ENCODE measurements at regions not wholly inside any gene's neighbourhood (a gene's known extent, or its start where the extent isn't known, plus 50 kb on each side); places are given as distances from the start of the nearest gene placed in this dataset.
A peak's percentile ranks its signal among the peaks of the same experiment; 100 is the strongest.

DNA sequence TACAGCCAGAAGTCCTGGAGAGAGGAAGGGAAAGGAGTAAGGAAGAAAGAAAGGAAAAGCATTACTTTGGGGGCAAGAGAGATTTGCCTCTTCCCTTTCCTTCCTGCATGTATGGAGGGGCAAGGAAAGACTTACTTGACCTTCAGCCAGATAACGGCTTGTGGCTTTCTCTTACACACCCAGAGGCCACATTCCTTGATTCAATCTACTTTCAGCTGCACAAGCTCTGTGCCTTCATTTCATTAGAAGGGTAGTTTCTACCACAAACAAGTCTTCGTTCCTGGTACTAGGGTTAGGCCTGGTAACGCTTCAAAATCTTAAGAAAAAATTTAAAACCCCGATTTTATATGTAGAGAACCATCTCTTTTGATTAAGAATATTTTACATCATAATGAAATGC is 835.9 kb downstream of the TUSC7 start:
- no peak overlapping the region for H3K27ac ChIP-seq
- TF ChIP-seq POLR2A (IDR thresholded peaks at IDR 0.05) (no peak), EP300 (IDR thresholded peaks at IDR 0.05) (no peak), POLR2AphosphoS5 (IDR thresholded peaks at IDR 0.05) (no peak), CTCF (IDR thresholded peaks at IDR 0.05) (no peak)
- no peaks in the 10 kb centered on the region for H3K4me1 ChIP-seq
- intact Hi-C loops (cut with DNase I; ENCODE audit: low total_unique reads): no loop called here
- DNase-seq: no peak
- WGBS, 5 donors: 68 to 77% (median 76%) methylated on average over 4 of the region's 4 CpGs
- no peaks in the 10 kb centered on the region for H3K36me3 ChIP-seq
- no peak overlapping the region for H3K4me3 ChIP-seq
- H3K27me3 ChIP-seq: no peaks in the 10 kb centered on the region
- H3K9me3 ChIP-seq: no peaks in the 10 kb centered on the region

DNA sequence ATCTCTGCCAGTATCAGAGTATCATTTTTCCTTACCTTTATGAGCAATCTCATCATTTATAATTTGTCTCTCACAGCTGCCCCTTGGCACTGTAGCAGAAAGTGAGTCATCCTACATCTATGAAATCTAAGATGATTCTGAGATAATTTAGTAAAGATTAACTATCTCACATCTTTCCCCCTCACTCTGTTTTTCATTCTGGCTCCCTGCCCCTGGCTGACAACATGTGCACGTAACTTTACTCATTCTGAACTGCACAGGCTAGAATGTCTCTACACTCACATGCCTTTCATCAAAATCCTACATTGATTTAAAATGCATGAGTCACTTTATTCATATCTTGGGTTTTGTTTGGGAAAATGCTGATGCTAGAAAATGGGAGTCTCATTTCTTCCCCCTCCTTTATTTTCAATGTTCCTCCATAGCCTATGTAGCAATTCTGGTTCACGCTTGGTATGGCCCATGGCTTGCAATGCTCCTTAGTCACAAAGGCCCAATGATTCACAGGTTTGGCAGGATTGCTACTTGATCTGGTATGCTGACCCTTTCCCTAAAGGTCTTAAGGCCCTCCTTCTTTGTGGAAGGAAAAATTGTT is 838.5 kb downstream of the TUSC7 start:
- H3K27ac ChIP-seq: no peak overlapping the region
- WGBS, 5 donors: 81 to 92% (median 84%) methylated on average over 2 of the region's 2 CpGs
- H3K36me3 ChIP-seq: no peaks in the 10 kb centered on the region
- TF ChIP-seq EP300 (IDR thresholded peaks at IDR 0.05) (no peak), CTCF (IDR thresholded peaks at IDR 0.05) (no peak), POLR2AphosphoS5 (IDR thresholded peaks at IDR 0.05) (no peak), POLR2A (IDR thresholded peaks at IDR 0.05) (no peak)
- H3K27me3 ChIP-seq: no peaks in the 10 kb centered on the region
- H3K4me1 ChIP-seq: no peaks in the 10 kb centered on the region
- no peaks in the 10 kb centered on the region for H3K9me3 ChIP-seq
- peak in 1 of 2 donors; percentile 30 for DNase-seq
- no peak overlapping the region for H3K4me3 ChIP-seq
- intact Hi-C loops (cut with DNase I; ENCODE audit: low total_unique reads): no loop called here

GRCh38 chr3:117548600-117548999 is 839.0 kb downstream of the TUSC7 start:
- no peak overlapping the region for H3K27ac ChIP-seq
- 72 to 84% (median 82%) methylated on average over 3 of the region's 3 CpGs for WGBS, 5 donors
- no peaks in the 10 kb centered on the region for H3K36me3 ChIP-seq
- H3K4me1 ChIP-seq: no peaks in the 10 kb centered on the region
- no peak for TF ChIP-seq POLR2AphosphoS5 (IDR thresholded peaks at IDR 0.05)
- no peak for TF ChIP-seq EP300 (IDR thresholded peaks at IDR 0.05)
- TF ChIP-seq CTCF (IDR thresholded peaks at IDR 0.05): no peak
- TF ChIP-seq POLR2A (IDR thresholded peaks at IDR 0.05): no peak
- no peaks in the 10 kb centered on the region for H3K27me3 ChIP-seq
- no peak overlapping the region for H3K4me3 ChIP-seq
- DNase-seq: no peak
- intact Hi-C loops (cut with DNase I; ENCODE audit: low total_unique reads): no loop called here
- H3K9me3 ChIP-seq: no peaks in the 10 kb centered on the region

DNA sequence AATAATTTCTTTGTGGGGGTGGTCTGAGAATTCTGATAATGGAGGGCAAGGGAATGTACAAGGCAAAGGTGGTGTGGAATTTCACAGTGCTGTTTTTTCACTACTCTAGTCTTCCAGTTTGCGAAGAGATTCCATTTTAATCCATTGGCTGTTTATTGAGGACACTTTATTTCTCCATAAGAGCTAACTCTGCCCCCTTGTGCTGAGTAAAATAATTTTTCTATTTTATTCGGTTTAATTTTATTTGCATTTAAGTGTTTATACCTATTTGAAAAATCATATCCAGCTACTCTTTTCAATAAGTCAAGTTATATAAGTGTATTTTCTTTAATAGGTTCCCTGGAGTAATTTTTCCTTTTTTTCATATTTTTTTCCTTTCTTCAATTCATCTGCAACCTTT is 840.1 kb downstream of the TUSC7 start:
- no peaks in the 10 kb centered on the region for H3K4me1 ChIP-seq
- 76 to 87% (median 77%) methylated on average over 2 of the region's 2 CpGs for WGBS, 5 donors
- no peaks in the 10 kb centered on the region for H3K36me3 ChIP-seq
- no peak for DNase-seq
- H3K4me3 ChIP-seq: no peak overlapping the region
- TF ChIP-seq CTCF (IDR thresholded peaks at IDR 0.05) (no peak), POLR2AphosphoS5 (IDR thresholded peaks at IDR 0.05) (no peak), POLR2A (IDR thresholded peaks at IDR 0.05) (no peak), EP300 (IDR thresholded peaks at IDR 0.05) (no peak)
- intact Hi-C loops (cut with DNase I; ENCODE audit: low total_unique reads): no loop called here
- no peaks in the 10 kb centered on the region for H3K27me3 ChIP-seq
- H3K27ac ChIP-seq: no peak overlapping the region
- no peaks in the 10 kb centered on the region for H3K9me3 ChIP-seq
